GM21723 (cell line): ENCODE measurements at regions not wholly inside any gene's neighbourhood (a gene's known extent, or its start where the extent isn't known, plus 50 kb on each side); places are given as distances from the start of the nearest gene placed in this dataset.
A peak's percentile ranks its signal among the peaks of the same experiment; 100 is the strongest.

ENCODE experiments used
- ATAC-seq: cut with Tn5 transposase; IDR thresholded peaks from one replicate; pipeline ENCODE4 v1.9.1; 2021; ENCODE audit warnings: mild to moderate bottlenecking, moderate library complexity; ENCODE audit not compliant: unreplicated experiment

DNA sequence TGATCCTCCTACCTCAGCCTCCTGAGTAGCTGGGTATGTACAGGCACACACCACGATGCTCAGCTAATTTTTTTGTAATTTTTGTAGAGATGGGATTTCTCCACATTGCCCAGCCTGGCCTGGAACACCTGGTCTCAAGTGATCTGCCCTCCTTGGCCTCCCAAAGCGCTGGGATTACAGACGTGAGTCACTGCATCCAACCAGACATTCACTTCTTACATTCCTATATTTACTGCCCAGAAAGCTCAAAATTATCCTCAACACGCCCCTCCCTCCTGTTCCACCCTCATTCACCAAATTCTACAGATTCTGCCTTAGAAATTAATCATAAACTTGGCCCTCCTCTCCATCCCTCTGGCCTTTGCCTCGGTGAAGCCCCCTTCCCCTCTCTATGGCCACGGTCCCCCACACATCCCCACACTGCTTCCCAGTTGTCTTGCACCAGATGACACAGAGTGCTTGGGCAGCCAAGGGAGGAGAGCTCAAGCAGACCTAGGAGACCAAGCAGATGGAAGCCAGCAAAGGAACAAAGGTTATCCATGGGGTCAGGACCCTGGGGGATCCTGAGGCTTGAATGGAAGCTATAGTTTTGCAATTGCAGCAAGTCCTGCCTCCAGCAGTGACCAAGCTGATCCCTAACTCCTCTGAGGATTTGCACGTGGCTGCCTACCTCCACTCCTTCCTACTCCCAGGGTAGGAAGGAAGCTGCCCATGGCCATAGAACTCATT, 213.2 kb upstream of the FOXN3 start:
- no peak for ATAC-seq

DNA sequence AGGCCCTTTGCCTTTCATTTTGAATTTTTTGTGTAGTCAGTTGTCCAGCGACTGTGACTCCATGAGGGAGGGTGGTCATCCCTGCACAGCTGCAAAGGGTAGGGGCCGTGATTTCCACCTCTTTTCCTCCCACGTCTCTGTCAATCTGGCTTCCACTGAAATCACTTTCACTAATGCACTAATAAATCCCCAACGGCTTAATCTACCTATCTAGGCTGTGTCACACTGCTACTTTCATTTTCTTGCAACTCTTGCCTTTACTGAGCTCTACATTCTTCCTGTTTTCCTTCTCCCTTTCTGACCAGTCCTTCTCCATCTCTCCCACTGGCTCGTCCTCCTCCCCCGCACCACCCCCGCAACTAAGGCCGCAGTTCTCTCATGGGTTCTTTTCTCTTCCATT, 212.3 kb upstream of the FOXN3 start:
- ATAC-seq = no peak

DNA sequence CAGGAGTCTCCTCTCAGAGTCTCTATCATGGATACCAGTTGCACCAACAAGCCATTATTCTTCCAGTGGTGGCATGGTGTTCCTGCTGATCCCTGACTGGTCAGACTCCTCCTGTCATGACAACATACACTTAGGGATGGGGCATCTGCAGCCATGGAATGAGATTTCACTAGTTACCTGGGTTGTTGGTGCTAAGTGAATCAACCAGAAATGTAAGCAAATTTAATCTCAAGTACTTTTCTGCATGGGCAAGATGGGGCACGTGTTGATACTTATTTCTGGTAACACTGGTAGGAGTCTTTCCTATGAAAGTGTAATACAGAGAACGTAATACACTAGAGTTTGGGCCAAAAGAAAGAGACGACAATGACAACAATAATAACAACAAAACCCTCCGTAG, 211.5 kb upstream of the FOXN3 start:
- ATAC-seq = no peak

DNA sequence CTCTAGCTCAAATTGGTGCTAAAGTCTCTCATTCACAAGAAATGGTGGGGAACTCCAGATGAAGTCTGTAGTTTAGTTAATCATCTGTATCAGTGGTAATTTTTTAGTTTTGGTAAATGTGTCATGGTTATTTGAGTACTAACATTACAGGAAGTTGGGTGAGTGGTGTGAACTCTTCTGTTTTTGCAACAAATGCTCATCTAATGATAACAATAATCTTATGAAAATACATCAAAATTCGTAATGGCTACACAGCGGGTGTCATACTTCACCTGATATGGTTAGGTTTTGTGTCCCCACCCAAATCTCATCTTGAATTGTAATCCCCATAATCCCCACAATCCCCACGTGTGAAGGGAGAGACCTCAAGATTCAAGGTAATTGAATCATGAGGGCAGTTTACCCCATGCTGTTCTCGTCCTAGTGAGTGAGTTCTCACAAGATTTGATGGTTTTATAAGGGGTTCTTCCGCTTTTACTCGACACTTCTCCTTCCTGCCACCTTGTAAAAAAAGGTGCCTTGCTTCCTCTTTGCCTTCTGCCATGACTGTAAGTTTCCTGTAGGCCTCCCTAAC, 209.3 kb upstream of the FOXN3 start:
- no peak for ATAC-seq

DNA sequence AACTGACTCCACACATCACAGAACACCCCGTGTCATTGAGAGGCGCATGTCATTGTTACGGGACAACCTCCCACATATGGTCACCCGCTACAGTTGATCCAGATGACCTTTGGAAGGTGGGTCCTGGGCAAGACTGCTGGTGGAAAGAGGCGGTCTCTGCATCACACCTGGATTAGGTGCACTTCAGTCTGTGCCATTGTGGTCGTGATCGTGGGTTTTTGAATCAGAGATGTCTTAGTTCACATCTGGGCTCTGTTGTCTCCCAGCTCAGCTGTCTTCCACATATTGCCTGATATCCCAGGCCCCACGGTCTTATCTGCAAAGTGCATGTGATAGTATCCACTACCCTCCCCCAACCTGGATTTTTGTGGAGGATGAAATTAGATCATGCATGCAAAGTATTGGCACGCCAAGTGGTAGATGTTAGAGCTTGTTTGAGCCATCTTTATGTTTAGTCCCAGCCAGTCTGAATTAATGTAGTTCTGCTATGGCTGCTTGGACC, 208.7 kb upstream of the FOXN3 start:
- no peak for ATAC-seq

DNA sequence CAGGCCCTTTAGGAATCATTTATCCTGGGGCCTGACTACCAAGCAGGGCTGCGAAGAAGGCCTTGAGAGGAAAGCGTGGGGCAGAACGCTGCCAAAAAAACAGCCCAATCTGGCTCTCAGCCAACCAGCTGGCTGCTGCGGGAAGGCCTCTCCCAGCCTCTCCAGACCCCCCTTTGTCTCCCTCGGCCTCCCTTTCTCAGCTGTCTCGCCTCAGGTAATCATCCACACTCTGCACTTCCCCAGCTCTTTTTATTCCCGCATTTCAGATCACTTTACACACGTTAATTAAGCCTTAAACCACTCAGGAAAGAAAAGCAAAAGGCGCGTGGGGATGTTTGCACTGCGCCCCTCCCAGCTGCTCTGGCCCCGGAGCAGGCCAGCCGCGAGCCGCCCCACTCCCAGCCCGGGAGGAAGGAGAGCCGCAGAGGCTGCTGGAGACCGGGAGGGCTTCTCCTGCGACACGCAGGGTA, 208.2 kb upstream of the FOXN3 start:
- ATAC-seq = no peak

DNA sequence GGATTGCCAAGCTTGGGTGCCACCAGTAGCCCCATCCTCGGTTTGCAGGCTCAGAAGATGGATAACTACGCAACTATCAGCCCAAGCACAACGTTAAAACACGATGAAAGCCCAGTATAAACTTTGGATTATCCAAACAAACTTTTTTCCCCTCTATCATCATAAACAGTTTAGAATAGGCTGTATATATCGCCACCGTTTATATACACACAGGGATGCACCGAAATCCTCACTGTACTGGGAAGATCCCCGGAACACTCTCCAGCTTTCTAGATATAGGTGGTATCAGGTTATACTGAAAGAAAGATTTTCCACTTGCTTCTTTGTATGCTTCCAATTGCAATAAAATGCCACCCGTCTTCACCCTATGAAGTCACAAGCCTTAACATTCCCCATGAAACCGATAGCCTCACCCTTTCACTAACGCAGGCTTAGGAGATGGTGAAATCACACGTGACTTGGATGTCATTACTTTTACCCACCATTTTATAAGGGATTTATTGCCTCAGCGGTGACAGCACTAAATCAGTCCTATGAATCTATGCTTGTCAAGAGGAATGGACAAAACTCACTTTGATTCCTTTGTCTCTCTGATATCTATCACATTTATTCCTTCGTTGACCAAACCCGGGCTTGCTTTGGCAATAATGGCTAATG, 207.6 kb upstream of the FOXN3 start:
- no peak for ATAC-seq

DNA sequence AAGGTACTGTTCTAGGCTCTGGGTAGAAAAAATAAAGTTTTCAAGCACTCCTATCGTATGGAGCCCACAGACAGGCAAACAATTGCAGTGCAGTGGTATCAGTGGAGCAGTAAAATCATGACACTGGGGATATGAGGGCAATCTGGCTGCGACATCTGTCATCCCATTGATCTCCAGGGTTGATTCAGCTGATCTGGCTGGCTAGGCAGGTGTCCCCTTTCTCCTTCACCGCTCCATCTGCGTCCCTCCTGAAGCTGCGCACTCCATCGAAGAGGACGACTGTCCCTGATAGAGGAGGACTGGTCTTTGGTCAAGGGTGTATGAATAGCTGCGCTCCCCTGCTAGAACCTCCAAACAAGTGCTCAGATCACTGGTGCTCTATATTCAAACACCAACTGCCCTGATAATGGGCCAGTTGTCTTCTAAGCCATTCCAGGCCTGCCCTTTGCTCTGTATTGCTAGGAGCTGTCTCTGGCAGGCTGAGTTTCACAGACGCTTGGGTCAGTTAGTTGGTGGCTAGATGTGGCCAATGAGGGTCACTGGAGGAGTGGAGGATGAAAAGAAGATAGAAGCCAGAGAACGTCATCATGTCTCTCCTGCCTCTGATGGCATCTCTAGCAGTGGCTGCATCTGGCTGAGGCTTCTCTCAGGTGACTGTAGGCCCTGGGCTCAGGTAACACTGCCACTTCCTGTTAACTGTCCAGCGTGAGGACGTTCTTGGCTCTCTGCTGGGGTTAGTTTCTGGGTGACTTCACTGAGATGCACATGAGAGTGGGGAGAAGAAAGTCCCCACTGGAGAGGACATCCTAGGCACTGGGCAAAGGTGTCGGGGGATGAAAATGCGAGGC, 205.0 kb upstream of the FOXN3 start:
- no peak for ATAC-seq

DNA sequence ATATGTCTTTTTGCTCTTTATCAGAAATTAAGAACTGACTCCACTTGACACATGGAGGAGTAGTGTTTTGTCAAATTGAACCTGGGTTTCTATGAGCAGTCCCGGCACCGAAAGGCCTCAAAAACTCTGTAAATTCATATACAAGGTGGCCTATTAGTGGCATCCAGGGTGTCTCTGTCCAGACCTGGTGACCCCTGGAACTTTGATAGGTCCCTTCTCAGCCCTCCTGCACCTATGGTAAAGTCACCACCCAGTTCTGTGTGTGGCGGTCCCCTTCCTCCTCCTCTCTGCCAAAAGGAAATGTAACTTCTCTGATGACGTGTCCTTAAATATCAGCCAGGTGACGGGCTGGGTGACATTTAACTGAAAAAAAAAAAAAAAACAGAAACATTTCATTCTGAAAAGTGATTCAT, 204.0 kb upstream of the FOXN3 start:
- no peak for ATAC-seq

DNA sequence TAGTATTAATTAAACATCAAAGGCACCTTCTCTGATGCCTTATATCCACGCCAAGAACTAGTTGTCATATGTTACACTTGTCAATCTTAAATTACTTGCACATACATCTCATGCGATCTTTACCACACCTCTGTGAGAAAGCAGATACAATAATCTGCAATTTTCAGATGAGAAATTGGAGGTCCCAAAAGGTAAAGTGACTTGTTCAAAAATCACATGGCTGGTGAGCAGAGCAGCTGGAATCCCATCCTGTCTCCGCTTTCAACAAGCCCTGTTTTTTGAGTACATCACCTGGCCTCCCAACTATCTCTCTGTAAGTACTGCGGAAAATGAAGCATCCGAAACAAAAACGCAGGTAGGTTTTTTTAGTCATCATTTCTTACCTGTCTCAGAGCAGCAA, 203.4 kb upstream of the FOXN3 start:
- ATAC-seq = no peak

DNA sequence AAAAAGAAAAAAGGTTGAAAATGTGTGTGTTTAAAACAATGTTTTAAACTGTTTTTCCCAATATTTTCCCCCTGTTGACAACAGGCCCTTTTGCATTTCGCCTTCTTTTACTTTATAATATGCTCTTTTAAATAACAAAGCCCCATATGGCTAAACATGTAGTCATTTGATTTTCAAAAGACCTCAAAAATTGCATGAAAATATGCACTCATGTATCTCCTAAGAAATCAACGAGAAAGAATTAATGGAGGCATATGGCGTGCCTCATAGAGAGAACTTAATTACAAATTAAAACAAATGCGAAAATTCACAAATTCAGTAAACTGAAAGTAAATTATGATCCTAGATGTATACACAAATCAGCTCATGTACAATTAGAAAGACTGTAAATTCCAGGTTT, 202.6 kb upstream of the FOXN3 start:
- ATAC-seq = no peak

DNA sequence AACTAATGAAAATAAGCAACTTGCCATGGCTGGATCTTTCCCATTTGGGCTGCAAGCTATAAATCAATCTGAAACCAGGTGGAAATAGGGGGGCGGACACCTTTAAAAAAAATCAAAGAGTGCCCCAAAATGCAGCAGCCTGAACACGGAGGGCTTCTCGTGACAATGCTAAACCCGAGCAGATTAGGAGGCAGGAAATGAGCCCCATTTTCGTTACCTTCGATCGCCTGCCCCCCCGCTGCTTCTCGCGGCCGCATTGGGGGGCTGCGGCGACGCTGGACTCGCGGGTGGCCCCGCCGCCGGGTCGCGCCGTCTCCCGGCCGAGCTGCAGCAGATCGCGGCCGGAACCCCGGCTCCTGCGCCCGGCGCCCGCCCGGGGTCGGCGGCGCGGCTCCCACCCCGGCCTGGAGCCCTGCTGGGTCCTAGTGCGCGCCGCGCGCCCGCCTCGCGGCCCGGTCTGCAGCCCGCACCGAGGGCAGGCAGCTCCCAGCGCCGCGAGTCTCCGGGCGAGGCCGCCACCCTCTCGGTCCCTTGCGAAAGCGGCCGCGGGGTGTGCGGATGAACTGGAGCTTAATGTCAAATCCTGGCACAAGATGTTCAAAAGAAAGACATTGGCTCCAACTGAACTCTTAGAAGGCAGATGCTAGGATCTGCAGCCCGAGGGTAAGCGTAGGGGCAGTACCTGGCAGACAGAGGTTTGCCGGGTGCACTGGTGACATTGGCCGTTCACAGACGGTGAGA, 201.9 kb upstream of the FOXN3 start:
- peak; percentile 65 for ATAC-seq

DNA sequence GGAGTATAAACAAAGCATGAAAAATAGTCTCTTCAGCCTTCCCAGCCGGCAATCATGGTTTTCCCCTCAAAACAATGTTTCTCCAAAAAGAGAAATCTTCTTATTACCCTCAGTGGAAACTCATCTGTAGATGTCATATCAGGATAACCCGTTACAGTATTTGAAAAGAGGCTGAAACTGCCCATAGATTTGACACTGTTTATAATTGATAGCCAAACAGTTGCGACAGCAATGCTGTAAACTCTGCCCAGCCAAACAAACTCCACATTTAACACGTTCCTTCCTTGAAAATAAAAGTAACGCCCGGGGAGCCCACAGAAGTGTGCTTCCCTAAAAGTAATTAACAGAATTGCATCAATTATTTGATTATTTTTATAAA, 201.3 kb upstream of the FOXN3 start:
- no peak for ATAC-seq

DNA sequence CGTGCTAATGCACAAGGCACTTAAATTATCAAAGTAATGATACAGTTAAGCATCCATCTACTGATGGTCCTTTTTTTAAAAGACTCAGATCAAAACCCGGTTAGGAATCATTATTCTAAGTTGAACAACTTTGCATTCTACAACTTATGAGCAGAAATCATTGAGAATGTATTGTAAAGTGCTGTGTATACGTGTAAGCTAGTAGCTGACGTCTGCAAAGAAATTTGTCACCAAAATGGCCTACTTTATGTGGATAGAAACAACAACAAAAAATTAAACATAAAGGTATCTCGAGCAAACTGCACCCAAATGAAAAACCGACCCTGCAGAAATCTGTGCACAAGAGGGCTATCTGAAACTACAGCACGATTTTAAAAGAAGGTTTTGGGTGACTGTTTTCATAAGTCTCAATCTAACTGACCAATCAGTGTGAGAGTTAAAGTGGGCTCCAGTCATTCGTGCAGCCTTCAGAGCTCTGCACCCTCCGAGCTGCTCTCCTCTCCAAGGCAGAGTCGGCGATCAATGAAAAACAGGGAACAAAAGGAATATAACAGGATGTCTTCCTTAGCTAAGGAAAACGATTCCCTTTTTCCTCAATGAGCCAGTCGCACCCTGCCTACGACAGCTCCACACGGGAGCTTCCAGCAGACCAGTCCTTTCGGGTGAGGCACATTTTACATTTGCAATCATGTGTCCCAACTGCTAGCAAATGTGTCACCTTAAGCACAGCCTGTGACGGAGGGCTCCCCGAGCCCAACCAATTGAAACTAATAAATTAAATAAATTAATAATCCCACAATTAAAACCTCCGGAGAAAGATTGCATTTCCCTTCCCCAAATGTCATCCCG, 200.7 kb upstream of the FOXN3 start:
- peak; percentile 37 for ATAC-seq

DNA sequence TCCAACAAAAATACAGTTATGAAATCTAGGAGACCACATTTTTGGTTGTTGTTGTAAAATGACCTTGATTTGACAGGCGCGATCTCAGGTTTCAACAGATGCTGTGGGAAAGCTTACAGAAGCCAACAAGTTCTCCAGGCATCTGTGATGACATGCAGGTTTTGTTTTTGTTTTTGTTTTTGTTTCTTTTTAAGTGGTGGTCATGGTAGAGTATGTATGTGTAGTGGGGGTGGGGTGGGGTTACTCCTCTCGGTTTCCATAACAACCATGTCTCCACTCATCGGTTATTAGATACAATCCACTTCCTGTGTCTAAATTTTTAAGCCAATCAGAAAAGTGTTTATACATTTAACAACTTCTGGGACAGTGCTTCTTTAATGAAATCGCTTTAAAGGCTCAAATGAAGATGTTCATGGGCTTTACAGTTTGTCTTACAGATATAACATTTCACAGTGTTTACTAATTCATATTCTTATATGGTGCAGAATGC, 199.9 kb upstream of the FOXN3 start:
- ATAC-seq = peak; percentile 57

DNA sequence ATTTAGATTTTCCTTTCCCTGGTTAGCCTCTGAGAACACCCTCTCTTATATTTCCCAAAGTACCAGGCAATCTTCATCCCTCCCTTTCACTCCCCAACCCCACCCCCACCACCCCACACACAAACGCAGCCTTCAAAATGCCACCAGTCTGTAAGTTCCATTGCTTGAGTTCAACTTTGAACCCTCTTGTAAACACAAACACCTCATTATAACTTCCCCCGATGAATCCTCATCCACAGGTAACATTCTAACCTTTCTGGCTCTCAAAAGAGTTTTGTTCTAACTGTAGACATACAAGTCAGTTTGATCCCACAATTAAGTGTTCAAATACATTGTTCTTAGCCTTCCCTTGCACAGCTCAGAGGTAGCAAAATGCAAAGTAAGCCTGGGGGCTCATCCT, 199.4 kb upstream of the FOXN3 start:
- ATAC-seq = no peak

DNA sequence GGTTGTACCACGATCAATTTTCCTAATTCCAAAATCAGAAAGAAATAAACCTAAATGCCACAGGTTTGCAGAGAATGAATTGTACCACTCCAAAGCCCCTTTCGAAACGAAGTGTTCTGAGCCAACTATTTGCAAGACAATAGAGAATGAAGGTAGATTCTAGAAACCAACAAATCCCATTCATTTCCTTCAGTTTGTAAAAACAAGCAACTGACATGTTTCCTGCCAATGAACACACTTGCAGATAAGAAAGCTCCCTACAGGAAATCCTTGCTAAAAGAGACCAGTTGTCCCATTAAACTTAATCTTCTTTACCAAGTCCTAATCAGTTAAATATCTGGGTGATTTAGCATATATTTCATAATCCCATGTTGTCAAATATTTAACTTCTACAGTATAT, 198.4 kb upstream of the FOXN3 start:
- ATAC-seq = no peak

DNA sequence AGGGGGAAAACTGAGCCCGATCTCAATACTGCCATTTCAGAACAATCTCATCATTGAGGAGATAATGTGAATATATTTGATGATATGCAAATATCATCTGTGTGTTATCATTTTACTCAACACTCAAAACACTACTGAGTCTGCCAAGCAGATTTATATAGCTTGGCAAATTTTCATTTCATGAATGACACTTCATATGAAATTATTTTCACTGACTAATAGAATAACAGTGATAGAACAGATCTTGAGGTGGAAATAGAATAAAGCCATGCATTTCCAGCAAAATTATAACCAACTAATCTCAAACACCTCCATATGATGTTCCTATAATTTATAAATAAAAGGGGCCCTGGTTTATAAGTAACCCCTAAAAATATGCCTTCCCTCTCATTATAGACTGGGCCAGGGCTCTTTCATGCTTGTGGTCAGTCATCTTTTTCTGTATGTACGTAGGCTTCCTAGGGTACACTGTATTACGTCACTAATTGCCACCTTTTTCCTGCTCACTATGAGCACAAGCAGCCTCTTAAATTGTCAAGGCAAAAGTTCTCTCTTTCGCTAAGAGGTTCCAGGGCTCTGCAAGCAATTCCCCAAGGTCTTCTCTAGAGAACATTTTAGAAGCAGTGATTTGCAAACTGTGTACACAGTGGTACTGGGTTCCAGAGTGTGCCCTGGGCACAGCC, 197.1 kb upstream of the FOXN3 start:
- no peak for ATAC-seq
